GM19328 (cell line): ENCODE measurements at regions not wholly inside any gene's neighbourhood (a gene's known extent, or its start where the extent isn't known, plus 50 kb on each side); places are given as distances from the start of the nearest gene placed in this dataset.

Source experiments
- ATAC-seq: cut with Tn5 transposase; IDR thresholded peaks from one replicate; pipeline ENCODE4 v1.9.1; 2021; ENCODE audit warnings: mild to moderate bottlenecking, moderate library complexity; ENCODE audit not compliant: unreplicated experiment

GRCh38 chr2:21281384-21281783 lies 157.6 kb downstream of the TDRD15 start:
- ATAC-seq = no peak

- no peak for ATAC-seq
These were observed 158.2 kb downstream of the TDRD15 start for GRCh38 chr2:21281791-21282514.

GRCh38 chr2:21282515-21282898 lies 158.7 kb downstream of the TDRD15 start:
- no peak for ATAC-seq

- no peak for ATAC-seq
These were observed 164.5 kb downstream of the TDRD15 start for GRCh38 chr2:21288299-21288698.

- ATAC-seq = no peak
These were observed 165.2 kb downstream of the TDRD15 start for GRCh38 chr2:21288739-21289520.

- no peak for ATAC-seq
These were observed 165.8 kb downstream of the TDRD15 start for GRCh38 chr2:21289551-21289950.

- ATAC-seq = no peak
These were observed 166.2 kb downstream of the TDRD15 start for GRCh38 chr2:21289989-21290388.

GRCh38 chr2:21291426-21291825 lies 167.7 kb downstream of the TDRD15 start:
- ATAC-seq = no peak

- ATAC-seq = no peak
These were observed 170.7 kb downstream of the TDRD15 start for GRCh38 chr2:21294446-21294845.

- no peak for ATAC-seq
These were observed 175.6 kb downstream of the TDRD15 start for GRCh38 chr2:21299411-21299810.

- no peak for ATAC-seq
These were observed 178.2 kb downstream of the TDRD15 start for GRCh38 chr2:21301871-21302455.

- no peak for ATAC-seq
These were observed 180.1 kb downstream of the TDRD15 start for GRCh38 chr2:21303876-21304275.

- ATAC-seq = no peak
These were observed 181.8 kb downstream of the TDRD15 start for GRCh38 chr2:21305581-21305980.

GRCh38 chr2:21306235-21306634 lies 182.5 kb downstream of the TDRD15 start:
- no peak for ATAC-seq

GRCh38 chr2:21307037-21307436 lies 183.3 kb downstream of the TDRD15 start:
- ATAC-seq = no peak

- ATAC-seq = no peak
These were observed 186.7 kb downstream of the TDRD15 start for GRCh38 chr2:21310493-21310892.

GRCh38 chr2:21314322-21314835 lies 190.6 kb downstream of the TDRD15 start:
- ATAC-seq = no peak

GRCh38 chr2:21317131-21317530 lies 193.4 kb downstream of the TDRD15 start:
- ATAC-seq = no peak

- no peak for ATAC-seq
These were observed 194.5 kb downstream of the TDRD15 start for GRCh38 chr2:21318263-21318662.

GRCh38 chr2:21326152-21326551 lies 202.4 kb downstream of the TDRD15 start:
- no peak for ATAC-seq

GRCh38 chr2:21328177-21328576 lies 204.4 kb downstream of the TDRD15 start:
- no peak for ATAC-seq
